ENCODE measurements at regions not wholly inside any gene's neighbourhood (a gene's known extent, or its start where the extent isn't known, plus 50 kb on each side); places are given as distances from the start of the nearest gene placed in this dataset.

DNA sequence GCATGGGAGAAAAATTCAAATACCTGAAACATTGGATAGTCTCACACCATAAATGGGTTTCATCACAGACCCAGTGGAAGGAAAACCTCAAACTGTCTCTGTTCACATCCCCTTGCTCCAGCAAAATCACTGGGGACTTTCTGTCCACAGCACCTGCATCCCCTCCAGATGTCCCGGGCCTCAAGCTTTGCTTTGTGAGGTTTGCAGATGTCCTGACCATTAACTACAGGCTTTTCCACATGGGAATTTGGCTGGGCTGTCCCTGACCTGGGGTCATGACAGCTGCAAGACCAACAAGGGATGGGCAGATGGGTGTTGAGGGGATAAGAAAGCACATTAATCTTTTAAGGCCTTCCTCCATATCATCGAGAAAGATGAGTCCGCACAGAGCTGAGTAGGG lies 427.9 kb downstream of the TXNL1 start:
- H3K9me3 Mint-ChIP-seq, result no peaks in the 10 kb centered on the region
- H3K36me3 Mint-ChIP-seq (ENCODE audit: low read depth), result no peaks in the 10 kb centered on the region
- no peak for DNase-seq
- TF ChIP-seq, protein P1, sequence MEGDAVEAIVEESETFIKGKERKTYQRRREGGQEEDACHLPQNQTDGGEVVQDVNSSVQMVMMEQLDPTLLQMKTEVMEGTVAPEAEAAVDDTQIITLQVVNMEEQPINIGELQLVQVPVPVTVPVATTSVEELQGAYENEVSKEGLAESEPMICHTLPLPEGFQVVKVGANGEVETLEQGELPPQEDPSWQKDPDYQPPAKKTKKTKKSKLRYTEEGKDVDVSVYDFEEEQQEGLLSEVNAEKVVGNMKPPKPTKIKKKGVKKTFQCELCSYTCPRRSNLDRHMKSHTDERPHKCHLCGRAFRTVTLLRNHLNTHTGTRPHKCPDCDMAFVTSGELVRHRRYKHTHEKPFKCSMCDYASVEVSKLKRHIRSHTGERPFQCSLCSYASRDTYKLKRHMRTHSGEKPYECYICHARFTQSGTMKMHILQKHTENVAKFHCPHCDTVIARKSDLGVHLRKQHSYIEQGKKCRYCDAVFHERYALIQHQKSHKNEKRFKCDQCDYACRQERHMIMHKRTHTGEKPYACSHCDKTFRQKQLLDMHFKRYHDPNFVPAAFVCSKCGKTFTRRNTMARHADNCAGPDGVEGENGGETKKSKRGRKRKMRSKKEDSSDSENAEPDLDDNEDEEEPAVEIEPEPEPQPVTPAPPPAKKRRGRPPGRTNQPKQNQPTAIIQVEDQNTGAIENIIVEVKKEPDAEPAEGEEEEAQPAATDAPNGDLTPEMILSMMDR (IDR thresholded peaks at IDR 0.05), result no peak
- POLR2A ChIA-PET, result no interaction called here
- intact Hi-C loops (cut with micrococcal nuclease), result no loop called here
- H3K27me3 Mint-ChIP-seq, result no peaks in the 10 kb centered on the region
- CTCF ChIA-PET, result no interaction called here
- H3K4me1 Mint-ChIP-seq, result peaks cover 27% of the 10 kb centered on the region
- no peak overlapping the region for H3K27ac Mint-ChIP-seq
- no peak overlapping the region for H3K4me3 Mint-ChIP-seq
- no peak for ATAC-seq (ENCODE audit: low read depth)

DNA sequence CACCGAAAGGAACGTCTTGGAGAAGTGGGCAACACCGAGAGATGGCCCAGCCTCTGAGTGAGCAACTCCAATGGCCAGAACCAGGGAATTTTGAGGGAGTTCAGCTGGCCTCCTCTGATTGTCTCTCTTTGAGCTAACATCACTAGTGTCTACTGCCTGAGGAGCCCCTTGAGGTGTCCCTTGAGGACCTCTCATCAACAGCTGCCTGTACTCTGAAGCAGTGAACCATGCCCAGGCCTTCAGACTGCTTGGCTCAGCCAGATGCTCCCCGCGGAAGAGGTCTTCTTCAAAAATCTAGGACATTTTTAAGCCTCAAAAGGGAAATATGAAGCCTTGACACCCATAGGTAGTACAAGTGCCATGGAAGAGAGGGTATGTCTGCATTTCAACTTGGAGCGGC lies 430.4 kb downstream of the TXNL1 start:
- Mint-ChIP-seq H3K9me3 (peaks cover 4% of the 10 kb centered on the region), H3K27ac (peak overlapping the region; percentile 33), H3K27me3 (no peaks in the 10 kb centered on the region), H3K4me3 (no peak overlapping the region), H3K4me1 (peaks cover 27% of the 10 kb centered on the region), H3K36me3 (ENCODE audit: low read depth) (no peaks in the 10 kb centered on the region)
- POLR2A ChIA-PET, result no interaction called here
- intact Hi-C loops (cut with micrococcal nuclease), result no loop called here
- peak; percentile 85 for ATAC-seq (ENCODE audit: low read depth)
- TF ChIP-seq, protein P1 (IDR thresholded peaks at IDR 0.05), result no peak
- no peak for DNase-seq
- CTCF ChIA-PET, result interaction anchor here (1.1 kb wide), 1 partner anchor 793 kb away, joined by 3 read pairs; no protein-coding TSS in a partner anchor

DNA sequence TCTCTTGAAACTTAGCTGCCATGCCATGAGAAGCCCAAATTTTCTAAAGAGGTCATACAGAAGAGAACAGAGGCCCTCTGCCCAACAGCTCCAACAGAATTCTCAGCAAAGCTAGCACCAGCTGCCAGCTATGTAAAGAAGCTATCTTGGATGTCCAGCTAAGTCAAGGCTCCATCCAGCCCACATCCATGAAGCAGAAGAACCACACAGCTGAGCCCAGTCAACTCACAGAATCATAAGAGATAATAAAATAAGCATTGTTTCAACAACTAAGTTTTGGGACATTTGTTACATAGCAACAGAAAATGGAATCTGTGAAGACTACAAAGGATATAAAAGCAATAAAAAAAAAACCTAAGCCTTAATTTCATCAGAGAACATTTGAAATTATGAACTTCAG lies 434.3 kb downstream of the TXNL1 start:
- POLR2A ChIA-PET, result no interaction called here
- no peak overlapping the region for H3K4me3 Mint-ChIP-seq

DNA sequence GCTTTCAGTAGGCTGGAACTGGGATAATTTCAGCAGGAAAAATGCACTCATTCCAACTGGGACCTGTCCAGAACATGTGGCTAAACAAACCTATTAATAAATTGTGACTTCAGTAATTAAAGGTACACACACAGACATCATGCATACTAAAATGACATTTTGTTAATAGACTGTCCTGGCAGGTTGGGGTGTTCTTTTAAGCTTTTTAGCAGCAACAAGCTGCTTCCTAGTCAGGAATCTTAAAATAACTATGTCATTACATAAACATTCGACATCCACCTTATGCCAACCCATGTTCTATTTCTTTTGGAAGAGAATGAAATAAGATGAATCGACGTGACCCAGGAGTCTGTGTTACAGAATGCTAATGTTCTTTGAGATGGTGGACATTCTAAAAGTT lies 435.7 kb downstream of the TXNL1 start:
- H3K4me3 Mint-ChIP-seq, result no peak overlapping the region
- ATAC-seq (ENCODE audit: low read depth) (no peak), DNase-seq (no peak)
- TF ChIP-seq, protein P1 (IDR thresholded peaks at IDR 0.05), result no peak
- ChIA-PET CTCF (no interaction called here), POLR2A (no interaction called here)
- H3K27ac Mint-ChIP-seq, result no peak overlapping the region
- H3K4me1 Mint-ChIP-seq, result peaks cover 33% of the 10 kb centered on the region
- peaks cover 4% of the 10 kb centered on the region for H3K9me3 Mint-ChIP-seq
- H3K27me3 Mint-ChIP-seq, result no peaks in the 10 kb centered on the region
- intact Hi-C loops (cut with micrococcal nuclease), result no loop called here
- no peaks in the 10 kb centered on the region for H3K36me3 Mint-ChIP-seq (ENCODE audit: low read depth)

More for the DNA sequence above, 434.3 kb downstream of the TXNL1 start:
- Mint-ChIP-seq H3K9me3 (peaks cover 4% of the 10 kb centered on the region), H3K27me3 (no peaks in the 10 kb centered on the region), H3K36me3 (ENCODE audit: low read depth) (no peaks in the 10 kb centered on the region), H3K4me1 (peaks cover 29% of the 10 kb centered on the region), H3K27ac (no peak overlapping the region)
- ATAC-seq (ENCODE audit: low read depth) (no peak), DNase-seq (no peak)
- TF ChIP-seq, protein P1 (IDR thresholded peaks at IDR 0.05), result no peak
- CTCF ChIA-PET, result no interaction called here
- intact Hi-C loops (cut with micrococcal nuclease), result no loop called here

DNA sequence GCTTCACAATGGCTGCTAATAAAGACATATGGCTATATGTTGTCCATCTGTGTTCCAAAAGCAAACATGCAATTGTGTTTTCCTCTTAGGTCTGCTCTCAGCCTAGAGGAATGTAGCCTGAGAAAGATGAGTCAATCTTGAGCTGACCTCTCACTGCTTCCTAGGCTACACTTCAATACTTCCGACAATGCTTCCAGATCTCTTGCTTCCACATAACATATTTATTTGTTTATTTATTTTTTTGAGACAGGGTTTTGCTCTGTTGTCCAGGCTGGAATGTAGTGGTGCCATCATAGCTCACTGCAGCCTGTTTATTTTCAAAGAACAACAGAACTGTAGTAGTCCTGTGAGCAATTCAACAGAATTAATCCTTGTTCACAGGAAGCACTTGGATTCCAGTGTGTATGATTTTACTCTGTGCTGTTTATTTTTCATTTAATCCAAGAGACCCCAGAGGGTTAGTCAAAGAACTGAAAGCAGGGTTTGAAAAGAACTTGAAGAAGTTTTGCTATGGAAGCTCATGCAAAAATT lies 437.9 kb downstream of the TXNL1 start:
- ATAC-seq (ENCODE audit: low read depth) (no peak), DNase-seq (no peak)
- Mint-ChIP-seq H3K27ac (no peak overlapping the region), H3K27me3 (no peaks in the 10 kb centered on the region), H3K4me1 (peaks cover 40% of the 10 kb centered on the region), H3K36me3 (ENCODE audit: low read depth) (no peaks in the 10 kb centered on the region), H3K9me3 (peaks cover 4% of the 10 kb centered on the region), H3K4me3 (no peak overlapping the region)
- POLR2A ChIA-PET, result no interaction called here
- CTCF ChIA-PET, result no interaction called here
- intact Hi-C loops (cut with micrococcal nuclease), result no loop called here
- TF ChIP-seq, protein P1 (IDR thresholded peaks at IDR 0.05), result no peak

Measured in activated B cell treated with CpG ODN at 0.5 μM for 24 hours (primary cell).